Embryonic facial prominence (tissue), 1 donor: ENCODE measurements at regions not wholly inside any gene's neighbourhood (a gene's known extent, or its start where the extent isn't known, plus 50 kb on each side); places are given as distances from the start of the nearest gene placed in this dataset.
"Not testable (repeated sequence)": the region's sequence is repeated elsewhere in the genome, so short reads cannot be mapped to it uniquely, and the experiment has no call there.

ENCODE experiments used
- DNase-seq: peaks from one replicate; pipeline ENCODE4 v3.0.0-alpha.2; 2016; ENCODE audit errors: extremely low spot score

DNA sequence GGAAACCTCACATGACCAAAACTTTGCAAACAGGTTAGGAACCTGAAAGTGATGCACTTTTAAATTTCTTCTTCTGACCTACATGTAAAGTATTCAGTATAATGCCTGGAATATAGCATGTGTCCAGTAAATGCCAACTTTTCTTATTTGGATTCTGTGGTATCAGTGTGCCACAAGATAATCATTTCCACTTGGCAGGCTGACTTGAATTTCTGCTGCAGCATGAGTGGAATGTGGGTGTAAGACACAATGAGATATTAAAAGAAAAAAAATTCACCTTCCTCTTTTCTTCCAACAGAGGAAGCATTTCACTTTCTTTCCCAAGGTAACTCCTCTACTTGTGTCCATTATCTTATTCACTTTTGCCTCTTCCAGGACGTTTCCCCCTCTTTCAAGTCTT, 141.9 kb upstream of the PRKD1 start:
- DNase-seq = no peak

DNA sequence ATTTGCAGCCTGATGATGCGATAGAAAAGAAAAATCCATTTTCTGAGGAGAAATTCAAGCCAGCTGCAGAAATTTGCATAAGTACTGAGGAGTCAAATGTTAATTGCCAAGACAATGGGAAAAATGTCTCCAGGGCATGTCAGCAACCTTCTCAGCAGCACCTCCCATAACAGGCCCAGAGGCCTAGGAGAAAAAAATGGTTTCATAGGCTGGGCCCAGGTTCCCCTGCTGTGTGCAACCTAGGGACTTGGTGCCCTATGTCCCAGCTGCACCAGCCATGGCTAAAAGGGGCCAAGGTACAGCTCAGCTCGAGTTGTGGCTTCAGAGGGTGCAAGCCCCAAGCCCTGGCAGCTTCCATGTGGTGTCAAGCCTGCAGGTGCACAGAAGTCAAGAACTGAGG, 144.8 kb upstream of the PRKD1 start:
- DNase-seq = not testable (repeated sequence)

DNA sequence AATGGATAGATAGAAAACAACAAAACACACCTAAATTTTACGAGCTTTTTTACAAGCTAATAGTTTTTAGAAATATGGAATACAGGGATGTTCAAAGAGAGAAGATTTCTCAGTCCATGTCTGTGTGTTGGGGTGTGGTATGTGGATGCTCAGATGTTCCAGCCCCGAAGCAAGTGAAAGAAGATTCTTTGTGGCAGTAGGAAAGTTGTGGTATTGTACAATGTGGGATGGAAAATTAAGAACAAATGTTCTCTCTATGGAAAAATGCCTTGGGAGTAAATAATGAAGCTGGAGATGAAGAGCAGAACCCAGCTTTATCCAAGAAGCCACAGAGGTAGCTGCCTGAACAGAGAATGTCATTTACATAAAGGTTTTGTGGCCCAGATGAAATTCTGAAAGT, 150.3 kb upstream of the PRKD1 start:
- DNase-seq = peak; percentile 7

DNA sequence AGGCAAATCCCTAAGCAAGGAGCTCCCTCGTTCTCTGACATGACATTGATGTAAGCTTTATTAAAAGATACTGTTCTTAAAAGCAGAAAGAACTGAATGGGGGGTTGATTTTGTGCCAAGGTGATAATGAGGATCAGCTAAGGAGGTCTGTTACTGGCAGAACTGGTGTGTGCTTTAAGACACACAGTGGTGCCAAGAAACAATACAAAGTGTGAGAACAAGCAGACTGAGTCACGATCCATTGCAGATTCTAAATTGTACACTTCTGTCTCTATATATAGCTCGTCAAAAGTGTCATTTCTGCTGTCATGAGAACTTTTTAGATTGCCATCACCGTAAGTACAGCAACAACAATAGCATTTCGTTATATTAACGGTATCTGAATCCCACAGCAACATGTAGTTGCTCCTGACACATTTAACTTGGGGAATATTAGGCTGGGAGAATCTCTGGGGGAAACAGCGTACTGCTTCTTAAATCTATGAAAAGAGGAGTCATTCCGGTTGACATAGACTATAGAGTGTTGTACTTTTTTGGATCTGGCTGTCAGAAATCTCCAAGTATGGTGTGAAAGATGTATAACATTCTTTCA, 151.3 kb upstream of the PRKD1 start:
- DNase-seq = no peak

DNA sequence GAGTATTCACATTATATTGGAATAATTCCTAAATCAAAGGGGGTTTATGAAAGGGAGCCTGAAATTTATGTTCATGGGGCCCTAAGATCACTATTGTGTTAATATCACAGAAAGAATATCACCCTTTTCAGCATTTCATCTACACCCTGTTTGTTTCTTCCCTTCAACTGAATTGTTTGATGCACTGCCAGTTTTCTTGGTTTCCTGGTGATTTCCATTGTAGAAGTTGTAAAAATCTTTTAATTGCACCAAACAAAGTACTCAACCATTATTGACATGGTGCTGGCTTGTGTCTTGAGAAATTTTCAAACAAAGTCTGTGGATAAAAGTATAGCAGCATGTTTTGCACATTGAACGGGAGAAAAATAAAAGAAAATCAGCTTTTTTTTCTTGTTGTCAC, 154.8 kb upstream of the PRKD1 start:
- DNase-seq = no peak

GRCh38 chr14:30084811-30085210, 157.2 kb upstream of the PRKD1 start:
- no peak for DNase-seq

DNA sequence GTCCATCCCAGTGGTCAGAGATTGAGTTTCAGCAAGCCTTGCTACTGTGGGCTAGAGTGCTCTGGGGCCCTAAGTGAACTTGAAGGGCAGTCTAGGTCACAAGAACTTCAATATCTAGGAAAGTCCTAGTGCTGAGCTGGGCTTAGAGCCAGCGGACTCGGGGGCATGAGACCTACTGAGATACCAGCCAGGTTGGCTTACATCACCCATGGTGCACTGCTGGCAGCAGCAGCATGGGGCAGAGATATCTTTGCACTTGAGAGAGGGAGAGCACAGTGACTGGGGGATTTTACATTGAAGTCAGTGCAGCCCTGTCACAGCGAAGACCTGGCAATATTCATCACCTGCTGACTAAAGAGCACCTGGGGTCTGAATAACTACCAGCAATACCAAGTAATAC, 158.3 kb upstream of the PRKD1 start:
- no peak for DNase-seq

- DNase-seq = no peak
These were observed 161.0 kb upstream of the PRKD1 start for GRCh38 chr14:30088620-30089019.

- DNase-seq = no peak
These were observed 181.5 kb upstream of the PRKD1 start for GRCh38 chr14:30108975-30109700.

- no peak for DNase-seq
These were observed 186.4 kb upstream of the PRKD1 start for GRCh38 chr14:30114051-30114450.

DNA sequence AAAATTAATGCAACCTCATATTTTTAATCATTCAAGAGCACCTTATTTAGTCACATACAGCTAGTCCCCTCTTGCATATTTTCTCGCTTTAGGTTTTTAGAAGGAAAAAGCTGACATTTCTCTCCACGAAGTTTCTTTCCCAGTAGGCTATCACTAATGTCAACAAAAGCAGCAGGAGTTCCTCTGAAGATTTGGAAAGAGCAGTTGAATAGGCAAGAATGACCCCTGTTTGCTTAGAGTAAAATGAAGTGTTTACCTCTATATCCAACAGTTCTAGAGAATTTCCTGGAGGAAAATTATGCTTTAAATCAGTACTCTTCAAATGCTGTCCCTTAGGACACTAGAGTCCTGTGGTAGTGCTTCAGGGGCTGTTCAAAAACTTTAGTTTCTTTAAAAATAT, 188.1 kb upstream of the PRKD1 start:
- no peak for DNase-seq

DNA sequence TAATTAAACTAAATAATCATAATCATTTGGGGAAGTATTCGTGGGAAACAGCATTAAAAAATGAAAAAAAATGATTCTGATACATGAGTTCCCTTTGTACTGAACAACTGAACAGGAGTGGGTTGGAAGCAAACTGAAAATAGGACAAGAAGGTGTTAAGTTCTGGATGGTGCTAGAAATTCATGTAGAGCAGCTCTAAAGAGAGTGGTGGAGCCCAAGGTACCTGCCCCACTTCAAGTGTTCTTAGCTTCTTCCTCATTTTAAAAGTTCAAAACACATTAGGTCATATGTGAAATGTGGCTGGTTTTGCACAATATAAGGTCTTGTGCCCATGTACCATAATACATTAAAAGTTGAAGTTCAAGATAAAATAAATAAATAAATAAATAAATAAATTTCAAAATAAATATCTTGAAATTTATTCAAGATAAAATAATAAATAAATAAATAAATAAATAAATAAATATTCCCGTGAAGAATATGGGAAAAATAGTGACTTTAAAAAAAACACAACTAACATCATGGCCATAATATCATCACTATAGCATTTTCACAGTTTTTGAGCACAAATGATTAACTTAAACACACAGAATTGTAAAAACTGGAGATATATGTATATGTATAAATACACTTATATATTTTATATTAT, 191.5 kb upstream of the PRKD1 start:
- no peak for DNase-seq

- DNase-seq = no peak
These were observed 197.8 kb upstream of the PRKD1 start for GRCh38 chr14:30125322-30125979.

GRCh38 chr14:30129807-30130206, 202.2 kb upstream of the PRKD1 start:
- DNase-seq = no peak

DNA sequence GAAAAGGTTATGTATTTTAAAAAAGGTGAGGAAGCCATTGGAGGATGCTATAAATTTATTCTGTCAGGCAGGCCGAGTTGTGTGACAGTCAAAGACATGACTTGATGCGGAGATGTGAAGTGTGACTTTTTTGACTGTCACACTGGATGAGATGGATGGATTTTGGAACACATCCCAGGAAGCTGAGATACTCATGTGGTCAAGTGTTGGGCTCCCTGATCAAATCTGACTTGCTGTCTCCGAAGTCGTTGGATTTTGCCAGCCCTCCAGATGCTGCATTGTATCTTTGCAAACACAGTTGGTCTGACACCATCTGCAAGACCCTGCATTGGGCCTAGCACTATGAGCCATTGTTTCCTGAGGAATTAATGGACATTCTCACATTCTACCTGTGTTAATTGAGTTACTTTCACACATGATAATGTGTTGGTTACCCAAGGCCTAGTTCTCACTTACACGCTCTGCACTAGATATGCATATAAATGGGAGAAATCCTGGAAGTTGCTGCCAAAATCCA, 204.0 kb upstream of the PRKD1 start:
- DNase-seq = no peak

DNA sequence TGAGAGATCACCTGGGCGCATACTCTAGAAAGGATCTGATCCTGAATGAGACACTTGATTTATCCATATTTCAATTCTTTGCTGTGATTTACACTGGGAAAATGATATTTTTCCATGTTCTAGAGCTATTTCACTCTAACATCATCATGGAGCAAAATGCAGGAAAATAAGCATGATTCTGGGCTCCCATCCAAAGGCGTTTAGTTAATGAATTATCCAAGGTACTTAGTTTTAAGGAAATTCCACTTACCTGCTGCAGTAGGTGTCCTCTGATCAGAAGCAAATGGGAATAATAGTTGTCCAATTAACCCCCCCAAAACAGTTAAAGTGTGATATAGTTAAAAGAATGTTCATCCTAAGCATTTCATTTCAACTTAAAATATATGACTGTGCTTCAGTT, 204.5 kb upstream of the PRKD1 start:
- no peak for DNase-seq

- no peak for DNase-seq
These were observed 207.3 kb upstream of the PRKD1 start for GRCh38 chr14:30134936-30135335.

GRCh38 chr14:30138567-30138966, 210.9 kb upstream of the PRKD1 start:
- no peak for DNase-seq

DNA sequence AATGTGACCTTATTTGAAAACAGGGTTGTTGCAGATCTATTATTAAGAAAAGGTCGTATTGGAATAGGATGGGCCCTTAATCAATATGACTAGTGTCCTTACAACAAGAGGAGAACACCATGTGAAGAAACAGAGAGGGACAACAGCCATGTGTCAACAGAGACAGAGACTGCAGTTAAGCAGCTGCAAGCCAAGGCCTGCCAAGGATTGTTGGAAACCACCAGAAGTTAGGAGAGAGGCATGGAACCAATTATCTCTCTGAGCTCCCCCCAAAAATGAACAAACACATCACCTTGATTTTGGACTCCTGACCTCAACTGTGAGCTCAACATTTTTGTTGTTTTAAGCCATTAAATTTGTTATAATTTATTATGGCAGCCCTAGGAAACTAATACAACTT, 214.6 kb upstream of the PRKD1 start:
- DNase-seq = no peak

DNA sequence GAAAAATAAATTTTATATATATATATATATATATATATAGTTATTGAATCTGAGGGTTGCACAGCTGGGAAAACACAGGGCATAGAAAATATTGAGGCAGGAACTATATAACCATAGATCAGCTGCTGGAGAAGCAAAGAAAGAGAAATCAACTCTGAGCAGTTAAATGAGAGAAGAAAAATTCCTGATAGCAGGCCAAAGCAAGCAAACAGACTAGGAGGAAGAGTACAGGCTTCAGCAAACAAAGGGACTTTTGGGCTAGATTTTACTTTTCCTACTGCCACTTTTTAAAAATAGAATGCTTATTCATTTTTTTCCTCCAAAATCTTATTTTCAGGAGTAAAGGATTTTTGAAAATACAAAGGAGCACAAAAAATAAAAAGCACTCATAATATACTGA, 216.0 kb upstream of the PRKD1 start:
- no peak for DNase-seq

- DNase-seq = no peak
These were observed 226.1 kb upstream of the PRKD1 start for GRCh38 chr14:30153717-30154116.

DNA sequence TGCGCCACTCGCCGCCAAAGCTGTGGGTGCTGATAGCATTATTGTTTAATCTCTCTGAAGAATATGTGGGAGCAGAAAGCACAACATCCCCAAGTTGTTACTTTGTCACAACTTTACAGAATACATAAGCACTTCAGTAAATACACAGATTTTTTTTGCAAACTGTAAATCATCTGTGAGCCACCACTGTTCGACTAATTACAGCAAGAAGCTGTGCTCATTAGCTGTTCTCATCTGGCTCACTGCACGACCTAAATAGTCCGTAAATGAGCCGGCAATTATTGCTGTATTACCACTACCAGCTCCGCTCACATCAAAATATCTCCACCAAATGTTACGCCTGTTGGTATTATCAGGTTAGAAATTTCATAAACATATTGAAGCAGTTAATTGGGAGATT, 228.9 kb upstream of the PRKD1 start:
- DNase-seq = no peak

DNA sequence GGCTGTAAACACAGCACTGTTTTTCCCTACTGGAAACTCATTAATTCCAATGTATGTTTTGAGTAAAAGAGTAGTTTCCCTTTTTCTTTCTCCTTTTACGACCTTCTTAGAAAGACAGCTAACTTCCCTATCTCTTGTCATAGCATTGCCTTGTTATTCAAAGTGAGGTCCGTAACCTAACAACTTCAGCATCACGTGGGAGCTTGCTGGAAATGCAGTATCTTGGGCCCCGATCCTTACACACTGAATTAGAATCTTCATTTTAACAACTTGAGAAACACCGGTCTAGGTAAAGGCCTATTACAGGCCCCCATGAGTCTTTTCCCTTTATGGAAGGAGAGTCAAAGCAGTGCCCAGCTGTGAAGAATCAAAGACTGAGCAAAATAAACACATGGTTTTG, 230.7 kb upstream of the PRKD1 start:
- no peak for DNase-seq
